LoVo (cell line): ENCODE measurements at regions not wholly inside any gene's neighbourhood (a gene's known extent, or its start where the extent isn't known, plus 50 kb on each side); places are given as distances from the start of the nearest gene placed in this dataset.

Experiments
- DNase-seq: peaks from one replicate; pipeline ENCODE4 v3.0.0-alpha.2; 2016; ENCODE audit warnings: low spot score

DNA sequence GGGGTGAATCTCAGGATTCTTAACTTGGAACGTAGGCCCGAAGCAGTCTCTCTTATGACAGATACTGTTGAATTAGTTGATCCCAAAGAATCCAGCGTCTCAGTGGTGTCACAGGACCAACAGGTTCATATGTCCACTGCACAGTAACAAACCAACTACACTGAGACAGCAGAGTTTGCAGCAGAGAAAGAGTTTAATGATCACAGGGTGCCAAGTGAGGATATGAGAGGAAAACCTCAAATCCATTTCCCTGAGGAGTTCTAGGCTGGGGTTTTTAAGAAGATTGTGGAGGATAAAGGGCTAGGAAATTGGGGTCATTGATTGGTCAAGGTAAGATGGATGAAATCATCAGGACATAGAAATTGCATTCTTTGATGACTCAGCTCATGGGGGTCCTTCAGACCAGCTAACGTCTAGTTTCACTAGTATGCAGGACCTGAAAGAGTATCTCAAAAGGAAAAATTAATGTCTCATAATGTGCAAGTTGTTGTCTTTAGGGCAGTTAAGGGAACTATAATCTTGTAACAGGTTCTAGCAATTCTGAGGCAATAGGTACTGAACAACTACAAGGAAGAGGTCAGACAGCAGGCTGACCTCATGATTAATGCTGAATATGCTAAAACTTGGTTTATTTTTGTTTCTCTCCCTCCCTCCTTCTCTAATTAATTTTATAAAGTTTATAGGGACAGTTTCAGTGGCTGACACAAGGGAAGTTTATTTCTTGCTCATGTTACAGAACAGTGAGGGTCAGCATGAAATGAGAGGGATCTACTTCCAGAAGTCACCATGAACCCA lies 310.9 kb upstream of the NEBL start:
- no peak for DNase-seq

DNA sequence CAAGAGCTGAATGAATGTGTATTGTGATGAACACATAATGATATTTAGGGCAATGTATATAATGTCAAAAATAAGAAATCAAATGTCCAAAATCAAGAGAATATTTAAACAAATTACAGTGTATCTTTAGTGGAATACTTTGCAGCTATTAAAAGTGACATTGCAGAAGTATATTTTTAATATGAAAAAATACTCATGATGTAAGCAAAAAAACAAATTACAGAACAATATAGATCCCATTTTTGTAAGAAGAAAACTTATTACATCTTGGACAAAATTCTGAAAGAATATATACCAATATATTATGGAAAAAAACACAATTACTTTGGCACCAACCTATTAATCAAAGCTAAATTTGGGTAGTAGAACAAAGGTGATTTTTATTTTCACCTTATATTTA lies 308.2 kb upstream of the NEBL start:
- no peak for DNase-seq

DNA sequence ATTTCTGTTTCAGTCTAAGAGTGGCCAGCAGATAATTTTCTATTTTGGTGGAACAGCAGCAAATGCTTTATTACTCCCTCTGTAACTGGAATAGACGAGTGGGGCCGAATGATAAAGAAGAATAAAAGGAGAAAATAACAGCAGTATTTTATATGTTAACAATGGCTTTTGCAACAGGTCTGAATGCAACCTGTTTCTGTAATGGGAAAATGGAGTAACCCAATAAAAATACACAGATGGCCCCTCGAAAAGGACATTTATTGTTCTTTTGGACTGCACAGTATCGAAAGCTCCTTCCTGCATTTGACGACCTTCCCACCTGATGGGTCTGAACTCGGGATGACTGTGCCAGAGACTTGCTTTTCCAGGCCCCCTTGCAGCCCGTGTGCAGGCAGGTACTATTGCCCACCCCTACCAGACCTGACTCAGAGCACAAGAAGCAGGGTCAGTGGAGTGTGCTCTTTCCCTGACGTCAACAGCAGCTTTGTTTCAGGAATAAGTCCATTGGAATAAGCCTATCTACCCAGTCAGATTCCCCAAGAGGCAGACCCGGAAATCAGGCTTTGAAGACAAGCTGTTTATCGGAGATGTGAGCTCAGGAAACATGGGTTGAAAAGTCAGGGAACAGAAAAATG lies 306.5 kb upstream of the NEBL start:
- no peak for DNase-seq

DNA sequence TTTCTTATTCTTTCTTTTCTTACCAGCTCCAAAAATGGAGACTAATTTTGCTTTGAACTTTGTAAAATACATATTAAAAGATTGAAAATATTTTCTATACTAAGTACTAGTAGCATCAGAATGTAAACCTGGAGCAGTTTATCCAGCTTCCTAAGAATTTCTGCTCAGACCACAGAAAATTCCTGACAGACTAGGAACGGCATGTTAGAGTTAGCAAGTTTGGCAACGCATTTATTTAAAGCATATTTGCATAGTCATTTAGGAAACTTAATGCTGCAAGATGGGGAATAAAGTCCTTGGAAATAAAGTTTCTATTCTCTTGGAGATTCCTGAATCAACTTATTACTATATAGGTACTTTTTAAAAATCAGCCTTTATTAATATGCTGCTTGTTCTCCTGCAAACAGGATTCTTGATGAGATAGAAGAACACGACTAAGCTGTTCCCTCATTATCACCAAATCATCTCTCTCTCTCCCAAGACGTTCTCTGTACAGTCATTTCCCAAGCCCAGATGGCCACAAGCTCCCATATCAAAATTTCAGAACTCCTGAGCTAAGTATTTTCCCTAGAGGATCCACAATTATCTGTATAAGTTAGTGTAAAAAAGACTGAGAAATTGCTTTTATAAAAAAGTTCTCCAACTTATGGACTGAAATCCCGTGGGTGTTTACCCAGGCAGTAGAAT lies 305.8 kb upstream of the NEBL start:
- no peak for DNase-seq

DNA sequence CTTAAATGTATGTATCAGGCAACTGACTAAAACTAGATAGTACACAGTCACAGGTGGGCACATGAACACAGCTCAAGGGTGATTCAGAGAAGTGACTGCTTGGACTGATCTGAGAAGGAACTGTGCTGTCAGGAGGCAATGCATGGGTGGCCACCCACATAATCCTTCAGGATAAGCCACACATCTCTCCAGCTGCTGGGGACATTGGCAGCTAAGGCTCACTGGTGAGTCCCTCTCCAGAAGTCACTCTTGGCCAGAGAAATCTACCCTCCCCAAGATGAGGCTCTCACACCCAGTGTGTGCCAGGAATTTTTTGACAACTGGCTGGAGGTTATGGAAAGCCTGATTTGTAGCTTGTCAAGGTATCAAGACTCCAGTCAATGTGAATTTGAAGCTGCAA lies 302.4 kb upstream of the NEBL start:
- no peak for DNase-seq

DNA sequence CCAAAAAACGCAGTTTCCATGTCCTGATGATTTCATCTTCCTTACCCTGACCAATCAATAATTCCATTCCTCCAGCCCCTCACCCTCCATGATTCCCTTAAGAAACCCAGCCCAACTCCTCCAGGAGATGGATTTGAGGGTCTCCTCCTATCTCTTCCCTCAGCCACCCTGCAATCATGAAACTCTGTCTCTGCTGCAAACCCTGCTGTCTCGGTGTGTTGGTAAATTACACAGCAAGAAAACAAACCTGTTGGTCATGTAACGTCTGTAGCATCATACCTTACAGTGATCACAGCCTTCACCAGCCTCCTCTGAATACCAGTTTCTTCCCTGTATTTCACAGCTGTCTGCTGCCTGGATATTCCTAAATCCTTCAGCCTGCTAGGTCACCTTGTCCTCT lies 300.7 kb upstream of the NEBL start:
- no peak for DNase-seq

- DNase-seq, result no peak
These were observed 299.8 kb upstream of the NEBL start for GRCh38 chr10:21196822-21197395.

DNA sequence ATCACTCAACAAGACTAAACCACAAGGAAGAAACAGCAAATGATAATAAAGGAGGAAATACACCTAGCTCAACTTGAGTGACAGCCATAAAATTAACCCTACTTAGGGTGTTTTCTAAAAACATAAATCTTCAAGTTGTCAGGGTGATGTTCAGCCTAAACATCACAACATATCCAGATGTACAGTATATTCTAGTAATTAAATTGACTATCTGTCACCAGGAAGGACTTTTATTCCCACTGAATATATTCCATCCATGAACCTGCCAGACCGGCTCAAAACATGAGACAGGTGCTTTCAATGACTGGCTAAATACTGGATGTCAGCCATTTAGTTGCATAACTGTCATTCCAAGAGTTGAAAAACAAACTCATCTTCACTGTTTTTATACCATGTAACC lies 298.1 kb upstream of the NEBL start:
- peak; percentile 43 for DNase-seq

DNA sequence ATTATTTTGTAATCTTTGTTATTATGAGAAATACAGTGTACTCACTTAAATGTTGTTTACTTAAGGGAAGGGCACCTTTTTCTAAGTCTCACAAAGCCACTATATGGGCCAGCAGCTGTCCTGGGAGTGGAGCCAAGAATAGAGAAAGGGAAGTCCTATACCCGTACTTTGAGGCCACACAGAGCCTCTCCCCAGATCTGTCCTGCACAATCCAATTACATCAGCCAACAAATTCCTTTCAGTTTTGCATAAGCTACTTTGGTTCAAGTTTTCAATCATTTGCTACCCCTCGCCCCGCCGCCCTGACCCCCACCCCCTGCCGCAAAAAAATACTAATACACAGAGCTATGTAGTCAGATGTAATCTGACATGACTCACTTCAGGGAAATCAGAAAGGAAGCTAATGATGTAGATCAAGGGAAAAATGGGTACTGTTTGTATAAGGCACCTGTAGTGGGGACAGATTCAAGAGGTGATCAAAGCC lies 297.4 kb upstream of the NEBL start:
- DNase-seq, result peak; percentile 75

DNA sequence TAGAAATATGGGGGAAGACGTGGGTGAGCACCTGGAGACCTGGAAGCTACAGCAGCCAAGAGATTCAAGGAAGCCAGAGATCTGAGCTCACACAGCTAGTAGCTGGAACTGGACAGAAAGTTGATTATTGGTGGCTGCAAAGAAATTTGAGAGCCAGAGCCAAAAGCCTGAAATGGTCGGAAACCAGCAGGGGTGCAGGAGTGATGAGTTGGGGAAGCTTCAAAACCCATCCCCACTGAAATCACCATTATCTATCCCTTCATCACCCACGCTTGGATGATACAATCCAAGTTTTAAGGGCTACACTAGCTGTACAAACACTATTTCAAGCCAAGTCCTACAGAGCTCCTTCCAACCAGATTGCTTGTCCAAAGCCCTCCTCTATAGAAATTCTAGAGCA lies 296.1 kb upstream of the NEBL start:
- DNase-seq, result no peak

DNA sequence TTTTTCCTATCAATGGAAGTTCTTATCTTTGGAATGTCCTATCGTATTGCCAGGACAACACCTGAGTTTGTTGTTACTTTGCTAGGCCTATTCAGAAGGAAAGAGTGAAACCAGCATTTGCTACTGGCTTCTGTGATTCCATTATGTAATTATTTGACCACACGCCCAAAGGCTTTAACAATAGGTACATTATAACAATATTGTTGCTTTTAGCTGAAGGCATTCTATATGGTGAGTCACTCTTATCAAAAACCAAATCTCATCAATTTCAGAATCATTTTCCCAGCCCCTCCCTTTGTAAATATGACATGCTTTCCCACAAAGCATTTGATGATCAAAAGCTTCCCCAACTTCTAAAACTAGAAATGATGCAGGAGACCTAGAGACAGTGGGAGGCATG lies 294.4 kb upstream of the NEBL start:
- DNase-seq, result peak; percentile 43

DNA sequence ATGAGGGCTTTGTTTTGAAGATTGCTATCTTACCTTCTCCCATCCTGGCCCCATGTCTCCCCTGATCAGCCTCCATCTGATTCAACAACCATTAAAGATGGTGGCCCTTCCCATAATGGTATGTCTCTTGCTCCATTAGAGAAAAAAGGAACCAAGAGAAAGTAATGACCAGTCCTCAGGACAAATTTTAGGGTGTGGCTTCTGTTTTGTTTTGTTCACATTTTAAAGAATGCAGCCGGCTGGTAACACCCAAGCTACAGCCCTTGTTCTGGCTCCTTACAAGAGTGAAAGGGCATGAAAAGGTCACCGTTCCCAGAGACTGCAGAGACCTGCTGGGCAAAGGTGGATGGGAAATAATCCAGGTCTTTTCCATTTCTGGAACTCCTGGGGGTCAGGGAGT lies 287.9 kb upstream of the NEBL start:
- DNase-seq, result no peak

DNA sequence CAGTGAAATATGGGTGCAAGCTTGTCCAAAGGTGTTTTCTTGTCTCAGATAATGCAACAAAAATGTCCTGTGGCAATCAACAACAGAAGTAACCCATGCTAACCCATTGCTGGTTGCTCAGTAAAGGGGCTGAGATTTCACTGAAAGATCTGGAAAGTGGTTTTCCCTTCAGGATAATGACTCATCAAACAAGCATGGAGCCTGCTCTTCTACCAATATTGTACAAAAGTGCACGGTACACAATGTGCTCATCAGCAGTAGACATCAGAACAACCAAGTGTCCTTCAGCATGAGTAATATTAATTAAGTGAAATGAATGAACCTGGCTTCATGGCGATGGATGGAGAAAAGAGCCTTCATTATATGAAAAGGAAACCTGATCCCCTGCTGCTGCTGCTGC lies 287.1 kb upstream of the NEBL start:
- DNase-seq, result no peak

GRCh38 chr10:21183025-21183424 lies 285.9 kb upstream of the NEBL start:
- DNase-seq, result no peak

- no peak for DNase-seq
These were observed 284.3 kb upstream of the NEBL start for GRCh38 chr10:21181451-21181850.

GRCh38 chr10:21180604-21181003 lies 283.5 kb upstream of the NEBL start:
- DNase-seq, result no peak

GRCh38 chr10:21176934-21177480 lies 279.9 kb upstream of the NEBL start:
- DNase-seq, result no peak

GRCh38 chr10:21175797-21176196 lies 278.7 kb upstream of the NEBL start:
- DNase-seq, result no peak

DNA sequence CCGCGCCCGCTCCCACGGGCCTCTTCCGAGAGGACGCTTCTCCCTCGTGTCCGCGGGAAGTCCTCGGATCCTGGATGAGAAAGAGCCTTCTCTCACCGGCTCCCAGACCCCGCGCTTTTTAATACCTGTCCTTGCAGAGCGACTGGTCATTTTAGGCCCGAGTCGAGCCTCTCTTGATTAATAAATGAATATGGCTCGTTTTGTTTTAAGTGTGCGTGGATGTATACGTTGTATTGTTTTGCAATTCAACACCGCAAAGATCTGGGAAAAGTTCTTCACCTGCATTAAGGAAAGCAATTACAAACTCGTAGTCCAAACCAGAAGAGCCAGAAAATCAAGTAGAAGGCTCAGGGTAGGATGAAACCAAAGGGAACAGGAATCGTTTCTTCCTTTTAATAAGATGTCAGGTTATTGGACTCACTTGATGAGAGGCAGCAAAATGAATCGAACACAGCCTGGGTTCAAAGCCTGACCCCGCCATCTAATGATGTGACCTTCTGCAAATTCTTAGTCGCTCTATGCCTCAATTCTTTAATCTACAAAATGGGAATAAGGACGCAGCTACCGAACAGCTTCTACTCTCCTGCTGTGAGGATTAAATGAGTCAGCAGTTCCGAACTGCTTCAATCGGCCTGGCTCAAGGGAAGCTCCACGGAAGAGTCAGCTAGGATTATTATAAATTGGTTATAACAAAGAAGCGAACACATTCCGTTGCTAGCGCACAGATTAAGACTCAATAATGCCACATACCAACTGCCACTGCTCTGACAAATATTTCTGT lies 277.8 kb upstream of the NEBL start:
- DNase-seq, result no peak

DNA sequence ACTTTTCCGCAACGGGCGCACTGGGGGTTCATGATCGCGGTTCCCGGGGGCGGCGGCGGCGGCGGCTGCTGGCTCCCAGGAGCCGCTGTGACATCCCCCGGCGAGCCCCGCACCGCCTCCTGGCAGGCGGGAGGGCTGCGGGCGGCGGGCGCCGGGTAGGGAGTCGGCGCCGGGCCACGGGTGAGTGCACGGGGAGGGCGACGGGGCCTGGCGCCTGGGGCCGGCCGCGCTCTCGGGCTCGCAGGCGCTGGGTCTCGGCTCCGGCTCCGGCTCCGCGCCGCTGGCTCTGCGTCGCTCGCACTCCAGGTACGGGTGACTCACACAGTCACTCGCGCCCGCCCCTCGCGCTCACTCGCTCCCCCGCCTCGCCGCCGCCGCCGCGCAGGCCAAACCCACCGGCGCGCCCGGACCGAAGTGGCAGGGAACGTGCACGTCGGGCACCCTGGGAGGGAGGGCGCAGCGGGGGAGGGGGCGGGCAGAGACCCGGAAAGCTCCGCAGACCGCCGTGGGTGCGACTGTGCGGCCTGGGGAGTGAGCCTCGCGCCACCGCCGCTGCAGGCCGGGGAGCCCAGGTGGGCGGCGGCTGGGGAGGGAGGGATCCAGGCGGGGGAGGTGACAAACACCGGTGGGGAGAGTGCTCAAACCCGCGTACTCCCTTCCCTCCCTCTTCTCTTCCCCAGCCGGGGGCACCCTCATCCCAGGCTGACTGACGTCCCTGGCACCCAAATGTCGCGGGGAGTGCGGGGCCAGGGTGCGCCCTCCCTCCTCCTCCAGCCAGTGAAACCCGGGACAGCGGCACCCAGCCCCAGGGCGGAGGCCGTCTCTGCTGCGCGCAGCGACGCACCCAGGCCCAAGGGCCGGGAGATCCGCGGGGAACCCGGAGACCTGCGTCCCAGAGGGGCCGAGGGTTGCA lies 276.9 kb upstream of the NEBL start:
- DNase-seq, result peak; percentile 77
